Epidermal melanocyte (primary cell): ENCODE measurements at regions not wholly inside any gene's neighbourhood (a gene's known extent, or its start where the extent isn't known, plus 50 kb on each side); places are given as distances from the start of the nearest gene placed in this dataset.

Experiments used
- DNase-seq: peaks from one replicate; pipeline ENCODE4 v3.0.0; 2011; ENCODE audit warnings: low spot score; ENCODE audit not compliant: insufficient read length

DNA sequence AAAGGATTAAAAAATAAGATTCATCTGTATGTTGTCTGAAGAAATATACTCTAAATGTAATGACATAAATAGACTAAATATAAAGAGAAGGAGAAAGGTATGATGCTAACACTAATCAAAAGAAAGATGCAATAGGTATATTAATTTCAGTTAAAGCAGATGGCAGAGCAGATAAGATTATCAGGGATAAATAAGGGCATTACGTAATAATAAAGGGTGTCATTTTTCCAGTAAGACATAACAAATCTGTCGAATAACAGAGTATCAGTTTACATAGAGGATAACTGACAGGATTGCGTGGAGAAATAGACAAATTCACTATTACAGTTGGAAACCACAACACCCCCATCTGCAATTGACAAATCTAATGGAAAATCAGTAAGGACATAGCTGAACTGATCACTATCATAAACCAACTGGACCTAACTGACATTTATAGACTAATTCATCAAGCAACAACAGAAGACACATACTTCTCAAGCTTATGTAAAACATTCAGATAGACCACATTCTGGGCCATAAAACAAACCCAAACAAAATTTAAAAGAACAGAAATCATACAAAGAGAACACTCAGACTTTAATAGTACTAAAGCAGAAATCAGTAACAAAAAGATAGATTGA lies 384.1 kb upstream of the COBL start:
- DNase-seq: no peak

DNA sequence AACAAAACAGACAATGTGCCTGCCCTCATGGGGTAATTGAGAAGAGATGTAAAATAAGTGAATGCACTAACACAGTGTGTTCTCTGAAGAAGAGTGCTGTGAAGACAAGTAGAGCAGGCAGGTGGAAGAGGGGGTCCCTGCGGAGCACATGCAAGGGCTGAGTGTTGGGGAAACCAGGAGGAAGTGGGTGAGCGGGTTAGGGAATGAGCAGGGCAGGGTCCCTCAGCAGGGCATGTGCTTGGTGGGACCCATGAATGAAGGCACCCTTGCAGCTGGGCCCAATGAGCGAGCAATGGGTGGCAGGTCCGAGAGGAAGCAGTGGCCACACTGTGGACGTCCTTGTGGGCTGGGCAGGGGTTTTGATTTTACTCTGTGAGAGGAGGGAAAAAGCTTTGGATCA lies 376.6 kb upstream of the COBL start:
- DNase-seq: no peak

DNA sequence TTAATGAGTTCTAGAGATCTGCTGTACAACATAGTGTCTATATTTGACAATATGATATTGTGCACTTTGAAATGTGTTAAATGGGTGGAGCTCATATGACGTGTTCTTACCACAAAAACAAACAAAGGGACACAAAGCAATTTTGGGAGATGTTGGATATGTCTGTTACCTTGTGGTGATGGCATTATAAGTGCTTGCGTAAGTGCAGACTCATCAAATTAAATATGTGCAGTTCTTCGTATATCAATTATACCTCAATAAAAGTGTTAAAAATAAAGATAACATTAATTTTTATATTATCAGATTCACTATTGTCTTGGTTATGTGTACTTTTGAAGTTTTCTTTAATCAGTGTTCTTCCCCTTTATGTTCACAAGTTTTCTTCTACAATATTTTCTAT lies 372.9 kb upstream of the COBL start:
- no peak for DNase-seq

DNA sequence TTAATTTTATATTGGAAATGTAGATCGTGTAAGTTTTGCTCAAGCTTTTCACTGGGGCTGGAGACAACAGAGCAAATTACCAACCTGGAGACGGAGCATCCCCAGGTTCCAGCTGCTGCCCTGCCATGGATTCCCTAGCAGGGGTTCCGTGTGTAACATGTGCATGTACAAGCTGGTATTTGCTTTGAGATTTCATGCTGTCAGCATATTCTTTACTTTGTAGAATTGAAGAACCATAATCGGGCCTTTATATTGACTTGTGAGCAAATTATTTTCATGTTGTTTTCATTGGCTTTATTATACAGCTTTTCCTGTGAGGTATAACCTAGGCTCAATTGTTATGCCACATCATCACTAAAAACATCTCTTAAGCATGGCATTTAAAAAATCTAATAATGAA lies 369.2 kb upstream of the COBL start:
- no peak for DNase-seq

DNA sequence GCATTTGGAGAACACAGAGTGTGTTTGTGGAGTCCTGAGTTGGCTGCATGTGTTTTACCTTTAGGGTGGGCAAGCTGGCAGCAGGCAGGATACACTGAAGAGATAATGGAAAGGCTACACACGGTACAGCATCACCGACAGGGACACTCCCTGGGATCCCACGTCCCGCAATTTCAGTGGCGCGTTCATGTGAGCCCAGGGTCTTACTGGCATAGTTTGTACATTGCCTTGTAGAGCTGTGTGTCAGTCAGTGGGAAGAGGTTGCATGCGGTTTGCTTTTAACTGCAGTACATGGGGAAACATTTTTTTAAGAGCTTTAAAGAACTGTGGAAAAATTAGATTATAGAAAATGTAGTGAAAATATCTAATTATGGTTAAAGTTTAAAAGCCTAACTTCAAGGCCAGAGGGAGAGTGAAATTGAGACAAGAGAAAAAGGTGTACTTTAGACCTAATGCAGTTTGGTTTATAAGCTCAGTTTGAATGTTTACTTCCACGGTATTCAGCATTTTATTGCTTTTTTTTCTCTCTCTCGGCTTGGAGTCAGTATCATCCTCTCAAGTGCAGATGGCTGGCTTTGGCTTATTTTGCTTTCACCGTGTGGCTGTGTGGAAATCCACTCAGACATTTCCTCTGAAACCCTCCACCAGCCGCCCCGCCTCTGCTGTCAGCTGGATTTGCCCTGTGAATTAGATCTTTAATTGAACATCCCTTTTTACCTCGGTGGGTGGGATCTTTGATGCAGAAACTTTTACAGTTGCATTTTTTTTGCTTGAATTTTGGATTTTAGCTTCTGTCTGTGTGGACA lies 364.2 kb upstream of the COBL start:
- no peak for DNase-seq

DNA sequence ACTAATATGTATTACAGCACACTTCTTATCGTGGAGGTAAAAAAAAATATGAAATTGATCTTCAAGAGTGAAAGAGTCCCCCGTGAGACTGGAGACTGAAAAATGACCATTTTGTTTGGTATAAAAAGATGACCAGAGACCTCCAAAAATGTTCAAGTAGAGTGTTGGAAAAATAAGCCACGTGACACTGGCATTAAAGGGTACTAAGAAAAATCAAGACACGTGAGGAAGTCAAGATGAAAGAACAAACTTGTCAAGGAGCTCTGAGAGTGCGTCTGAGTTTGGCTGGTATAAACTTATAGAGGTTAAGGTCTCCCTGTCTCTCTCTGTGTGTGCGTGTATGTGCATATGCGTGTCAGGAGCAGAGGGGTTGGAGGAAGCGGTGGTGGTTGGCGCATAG lies 362.7 kb upstream of the COBL start:
- no peak for DNase-seq

DNA sequence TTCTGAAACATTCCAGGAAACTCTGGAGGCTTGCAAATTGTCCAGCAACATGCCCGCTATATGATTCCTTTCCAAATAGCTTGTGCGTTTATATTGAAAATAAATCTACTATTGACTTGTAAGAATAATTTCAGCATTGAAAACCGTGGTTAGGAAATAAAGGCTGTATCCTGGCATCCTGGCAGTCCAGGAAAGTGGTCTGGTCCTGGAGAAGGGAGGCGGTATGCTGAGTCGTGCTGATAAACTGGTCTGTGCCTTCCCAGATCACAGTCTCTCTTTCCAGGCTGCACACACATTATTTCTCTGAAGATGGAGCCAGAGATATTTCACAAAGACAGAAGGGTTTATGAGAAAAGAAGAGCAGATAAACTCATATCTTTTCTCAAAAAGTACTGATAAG lies 350.1 kb upstream of the COBL start:
- DNase-seq: no peak

DNA sequence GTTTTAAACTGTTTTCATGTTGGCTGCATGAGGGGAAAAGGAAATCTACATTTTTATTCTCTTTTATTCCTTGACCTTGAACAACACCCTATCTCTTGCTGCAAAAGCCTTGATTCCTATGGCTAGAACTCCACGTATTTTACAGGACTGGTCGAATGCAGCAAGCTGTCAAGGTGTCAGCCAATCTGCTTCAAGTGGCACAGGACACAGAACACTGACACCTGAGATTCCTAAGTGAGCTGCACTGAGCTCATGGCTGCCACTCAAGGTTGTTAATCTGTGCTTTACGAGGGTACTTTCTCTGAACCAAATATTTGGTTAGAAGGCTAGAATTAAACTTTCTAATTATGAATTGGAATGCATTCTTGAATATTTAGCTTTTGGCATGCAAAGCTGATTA lies 349.7 kb upstream of the COBL start:
- DNase-seq: no peak

DNA sequence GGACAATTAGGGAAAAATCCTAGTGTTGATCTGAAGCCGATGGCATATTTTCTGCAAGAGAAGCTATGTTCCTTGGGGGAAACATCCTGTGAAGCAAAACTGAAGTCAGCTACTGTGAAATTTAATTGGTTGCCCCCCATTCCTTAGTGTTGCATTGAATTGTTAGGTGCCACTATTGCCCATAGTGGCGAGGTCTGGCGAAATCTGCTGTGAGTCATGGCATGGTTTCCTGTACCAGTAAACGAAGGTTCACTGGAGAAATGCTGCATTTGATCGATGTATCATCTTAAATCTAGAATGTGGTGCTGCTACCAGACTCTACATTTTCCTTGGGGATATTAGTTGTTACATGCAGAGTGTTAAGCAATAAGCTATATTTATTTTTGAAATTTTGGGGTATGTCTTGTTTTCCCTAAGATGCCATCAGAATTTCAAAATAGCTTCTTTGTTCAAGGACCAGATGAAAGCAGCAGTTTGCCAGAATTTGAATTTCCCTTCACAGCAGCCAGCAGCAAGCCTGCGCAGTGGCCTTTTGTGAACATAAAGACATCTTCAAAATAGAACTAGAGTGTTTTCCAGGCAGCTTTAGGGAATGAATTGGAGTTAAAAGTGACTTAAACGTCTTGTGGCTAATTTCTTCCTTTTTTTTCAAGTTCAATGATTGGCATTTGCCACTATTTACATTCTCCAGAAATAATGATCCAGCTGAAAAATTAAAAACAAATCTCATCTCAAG lies 348.6 kb upstream of the COBL start:
- DNase-seq: no peak

DNA sequence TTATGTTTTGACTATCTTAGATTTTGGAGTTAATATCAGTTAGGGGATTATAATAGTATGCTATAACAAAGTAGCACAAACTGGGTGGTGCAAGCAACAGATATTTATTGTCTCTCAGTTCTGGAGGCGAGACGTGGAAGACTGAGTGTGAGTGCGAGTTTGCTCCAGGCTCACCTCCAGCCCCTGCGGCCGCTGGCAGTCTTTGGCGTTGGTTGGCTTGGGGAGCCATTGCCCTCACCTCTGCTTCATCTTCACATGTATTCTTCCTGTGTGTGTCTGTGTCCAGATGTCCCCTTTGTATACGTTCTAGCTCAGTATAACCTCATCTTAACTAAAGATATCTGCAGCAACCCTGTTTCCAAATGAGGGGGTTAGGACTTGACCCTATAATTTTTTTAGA lies 343.9 kb upstream of the COBL start:
- DNase-seq: no peak

DNA sequence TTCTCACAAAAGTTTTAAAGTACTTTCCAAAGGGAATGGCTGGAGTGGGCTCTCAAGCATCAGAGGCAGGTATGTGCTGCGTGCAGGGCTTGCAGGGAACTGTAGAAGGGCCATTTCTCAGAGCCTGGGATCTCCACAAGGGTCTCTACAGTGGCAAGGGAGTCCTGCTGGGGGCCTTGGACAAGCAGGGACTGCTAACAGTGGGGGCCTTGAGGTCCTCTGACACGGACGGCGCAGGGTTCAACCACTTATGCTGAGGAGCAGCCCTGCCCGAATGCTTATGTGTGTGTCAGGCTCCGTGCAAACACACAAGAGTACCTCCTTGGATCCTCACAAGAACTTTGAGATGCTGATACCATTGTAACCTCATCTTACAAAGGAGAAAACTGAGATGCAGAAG lies 342.1 kb upstream of the COBL start:
- no peak for DNase-seq

DNA sequence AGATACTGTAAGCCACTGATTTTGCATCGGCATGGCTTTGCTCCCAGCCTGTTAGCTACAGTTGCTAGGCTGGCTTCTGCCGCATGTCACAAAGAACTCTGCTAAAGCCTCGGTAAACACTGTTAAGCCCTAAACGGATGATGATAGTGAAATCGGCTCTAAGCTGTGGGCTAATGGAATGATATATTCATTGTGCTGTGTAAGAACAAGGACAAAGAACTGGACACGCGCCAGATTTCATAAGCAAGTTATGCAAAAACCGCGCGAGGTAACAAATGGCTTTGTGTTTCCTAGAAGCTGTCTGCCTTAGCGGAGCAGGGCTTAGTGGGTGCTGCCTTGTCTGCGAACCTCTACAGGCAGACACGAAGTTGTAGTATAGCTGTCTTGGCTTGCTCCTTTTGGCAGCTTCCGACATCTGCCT lies 331.3 kb upstream of the COBL start:
- no peak for DNase-seq

DNA sequence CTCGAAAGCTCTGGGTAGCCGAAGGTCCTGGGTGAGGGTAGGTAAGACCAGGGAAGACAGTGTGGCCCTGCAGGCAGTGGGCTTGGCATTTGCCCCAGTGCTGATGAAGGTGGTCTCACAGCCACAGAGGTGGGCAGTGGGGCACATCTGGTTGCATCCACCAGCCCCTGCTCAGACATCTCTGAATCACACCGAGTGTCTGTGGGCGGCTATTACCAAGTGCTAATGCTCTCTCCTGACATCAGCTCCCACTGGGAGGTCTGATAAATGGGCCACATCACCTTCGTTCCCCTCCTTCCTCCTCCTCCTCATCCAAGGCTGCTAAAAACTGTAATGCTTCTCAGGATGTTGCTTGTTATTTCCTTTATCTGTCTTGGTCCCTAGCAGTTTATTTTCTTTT lies 330.9 kb upstream of the COBL start:
- DNase-seq: no peak

DNA sequence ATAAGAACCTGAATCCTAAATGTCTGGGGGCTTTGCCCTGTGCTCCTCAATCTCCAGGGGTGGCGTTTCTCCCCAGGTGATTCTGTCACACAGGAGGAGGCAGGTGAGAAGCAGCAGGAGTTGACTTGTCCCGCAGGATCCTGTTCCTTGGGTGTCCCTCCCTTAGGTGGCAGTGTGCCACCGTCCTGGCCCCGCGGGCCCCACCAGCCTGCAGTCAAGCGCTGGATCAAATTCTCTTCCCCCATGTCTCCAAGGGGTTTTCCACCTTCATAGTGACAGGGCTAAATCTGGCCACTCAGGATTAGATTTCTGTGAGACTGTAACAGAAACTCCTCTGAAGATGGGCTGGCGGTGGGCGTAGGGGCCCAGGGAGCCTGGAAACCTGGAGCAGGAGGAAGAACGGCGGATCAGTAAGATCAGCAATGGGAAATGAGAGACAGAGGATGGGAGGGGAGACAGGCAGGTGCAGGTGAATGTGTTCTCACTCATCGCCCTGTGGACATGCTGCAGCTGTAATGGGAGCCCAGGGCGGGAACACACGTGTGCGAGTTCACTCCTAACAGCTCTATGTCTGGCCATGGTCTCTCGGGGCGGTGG lies 329.2 kb upstream of the COBL start:
- DNase-seq: no peak

DNA sequence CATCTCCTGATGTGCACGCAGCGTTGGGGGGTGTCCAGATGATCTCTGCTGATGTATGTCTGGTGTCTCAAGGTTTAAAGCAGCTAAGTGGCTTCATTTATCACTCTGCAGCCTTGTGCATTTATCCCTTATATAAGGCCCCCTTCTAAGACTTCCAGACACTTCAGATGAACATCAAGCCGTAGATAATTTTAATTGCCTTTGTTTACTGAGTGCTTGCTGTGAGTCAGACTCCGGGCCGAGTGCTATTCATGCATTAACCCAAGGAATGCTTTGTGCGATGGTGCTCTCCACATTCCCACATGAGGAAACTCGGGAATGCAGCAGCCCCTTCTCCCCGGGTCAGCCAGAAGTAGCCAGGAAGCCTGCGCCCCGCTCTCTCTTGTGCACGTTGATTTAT lies 328.6 kb upstream of the COBL start:
- DNase-seq: no peak

DNA sequence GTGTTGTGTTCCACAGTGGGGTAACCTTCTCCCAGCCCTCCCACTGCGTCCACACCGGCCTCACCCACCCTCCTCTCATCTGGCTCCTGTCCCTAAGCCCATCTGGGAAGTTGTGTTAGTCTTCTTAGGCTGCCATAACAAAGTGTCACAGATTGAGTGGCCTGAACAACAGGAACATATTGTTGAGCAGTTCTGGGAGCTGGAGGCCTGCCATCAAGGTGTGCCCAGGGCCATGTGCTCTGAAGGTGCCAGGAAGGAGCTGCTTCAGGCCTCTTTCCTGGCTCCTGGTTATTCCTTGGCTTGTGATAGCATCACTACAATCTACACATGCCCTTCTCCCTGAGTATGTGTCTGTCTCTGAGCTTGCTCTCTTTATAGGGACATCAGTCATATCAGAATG lies 327.6 kb upstream of the COBL start:
- DNase-seq: no peak

DNA sequence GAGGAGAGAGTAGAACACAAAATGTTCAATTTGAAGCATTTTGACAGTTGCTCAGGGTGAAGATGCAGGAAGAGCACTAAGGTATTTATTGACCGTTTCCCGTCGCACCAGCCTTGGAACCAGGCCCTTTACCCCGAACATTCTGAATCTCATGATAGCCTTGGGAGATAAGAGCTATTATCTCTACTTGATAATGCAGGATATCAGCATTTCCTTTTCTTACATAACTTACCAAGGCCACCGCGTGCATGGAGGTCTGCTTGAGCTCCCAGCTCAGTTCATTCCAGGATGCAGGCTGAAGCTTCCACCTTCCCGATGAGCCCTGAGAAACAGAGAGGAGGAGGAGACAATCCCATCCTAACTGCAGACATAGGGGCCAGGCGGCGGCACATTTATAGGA lies 324.2 kb upstream of the COBL start:
- DNase-seq: no peak

DNA sequence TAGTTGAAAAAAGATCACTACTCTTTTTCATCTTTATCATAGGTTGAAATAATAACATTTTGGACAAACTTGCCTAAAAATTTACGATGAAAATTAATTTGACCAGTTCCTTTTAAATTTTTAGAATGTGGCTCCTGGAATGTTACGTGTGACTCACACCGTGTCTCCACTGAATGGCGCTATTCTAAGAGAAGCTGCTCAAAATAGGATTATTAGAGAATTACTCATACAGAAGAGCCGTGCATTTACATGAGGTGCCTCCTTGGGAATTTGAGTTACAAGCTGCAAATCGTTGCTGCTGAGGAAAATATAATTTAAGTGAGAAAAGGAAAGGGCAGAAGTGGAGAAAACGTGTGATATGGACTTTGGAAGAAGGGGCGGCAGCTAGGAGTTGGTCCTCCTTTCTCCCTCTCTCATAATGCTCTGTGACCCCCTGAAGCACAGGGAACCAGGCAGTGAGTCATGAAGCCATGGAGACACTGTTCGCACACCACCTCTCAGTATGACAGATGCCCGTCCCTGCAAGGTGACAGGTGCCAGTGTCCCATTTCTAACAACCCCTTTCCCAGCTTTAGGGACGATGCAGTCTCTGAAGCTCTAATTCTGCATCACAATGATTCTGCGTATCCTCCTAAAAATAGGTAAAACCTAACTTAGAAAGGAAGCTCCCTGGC lies 323.2 kb upstream of the COBL start:
- no peak for DNase-seq

DNA sequence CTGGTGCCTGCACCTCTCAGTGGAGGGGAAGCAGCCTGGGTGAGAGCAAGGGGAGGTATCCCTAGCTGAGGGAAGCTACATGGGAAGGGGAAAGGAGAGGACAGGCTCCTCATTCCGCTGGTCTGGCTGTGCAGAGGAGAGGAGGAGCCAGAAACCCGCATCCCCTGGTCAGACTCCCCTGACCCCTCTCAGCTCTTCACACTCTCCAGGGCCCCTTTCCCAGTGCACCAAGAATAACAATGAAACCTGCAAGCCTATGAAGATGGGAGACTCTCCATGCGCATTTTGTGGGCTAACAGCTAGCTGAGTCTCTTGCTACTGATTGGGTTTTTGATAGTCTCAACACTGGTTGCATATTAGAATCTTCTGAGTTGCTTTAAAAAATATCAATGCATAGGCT lies 319.9 kb upstream of the COBL start:
- DNase-seq: no peak

DNA sequence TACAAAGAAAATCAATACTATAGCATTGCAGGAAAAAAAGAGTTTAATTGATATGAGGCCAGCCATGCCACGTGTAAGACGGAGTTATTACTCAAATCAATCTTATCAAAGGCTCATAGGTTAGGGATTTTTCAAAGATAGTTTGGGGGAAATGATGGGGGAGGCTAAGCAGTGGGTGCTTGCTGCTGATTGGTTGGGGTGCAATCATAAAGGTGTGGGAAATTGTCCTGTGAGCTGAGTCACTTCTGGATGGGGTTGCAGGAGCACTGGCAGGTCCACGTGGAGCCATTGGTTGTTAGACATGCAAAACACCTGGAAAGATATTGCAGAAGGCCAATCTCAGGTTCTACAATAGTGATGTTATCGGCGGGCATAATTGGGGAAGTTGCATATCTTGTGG lies 319.2 kb upstream of the COBL start:
- no peak for DNase-seq

DNA sequence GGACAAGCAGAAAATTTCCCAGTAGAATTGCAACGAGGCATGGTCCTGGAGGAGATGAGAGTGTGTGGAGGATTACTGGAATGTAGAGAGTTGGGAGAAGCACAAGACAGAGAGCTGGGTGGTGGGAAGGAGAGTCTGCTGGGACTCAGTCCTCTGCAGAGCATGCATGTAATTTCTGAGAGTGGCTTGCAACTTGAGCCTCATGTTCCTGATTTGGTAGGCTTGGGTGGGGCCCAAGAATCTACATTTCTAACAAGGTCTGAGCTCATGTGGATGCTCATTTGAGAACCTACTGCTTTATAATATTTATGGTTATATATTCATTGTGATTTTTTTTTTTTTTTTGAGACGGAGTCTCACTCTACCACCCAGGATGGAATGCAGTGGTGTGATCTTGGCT lies 317.9 kb upstream of the COBL start:
- DNase-seq: no peak

DNA sequence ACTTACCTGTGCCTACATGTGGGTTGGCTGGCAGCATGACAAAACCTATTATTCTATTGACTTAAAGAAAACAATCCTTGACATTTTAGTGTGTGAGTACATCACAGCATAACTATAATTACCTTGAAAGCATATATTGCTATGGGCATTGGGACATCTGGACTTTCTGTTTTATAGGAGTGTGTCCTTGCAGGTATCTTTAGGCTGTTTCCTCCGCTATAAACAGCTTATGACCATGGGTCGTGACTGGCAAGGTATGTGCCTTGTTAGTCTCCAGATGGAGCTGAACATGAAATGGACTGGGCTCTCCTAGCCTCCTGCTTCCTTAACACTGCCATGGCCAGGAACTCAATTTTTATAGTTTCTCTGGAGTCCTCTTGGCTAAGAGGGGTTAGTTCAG lies 317.4 kb upstream of the COBL start:
- no peak for DNase-seq
